Dermis blood vessel endothelial cell (primary cell): ENCODE measurements at regions not wholly inside any gene's neighbourhood (a gene's known extent, or its start where the extent isn't known, plus 50 kb on each side); places are given as distances from the start of the nearest gene placed in this dataset.
A peak's percentile ranks its signal among the peaks of the same experiment; 100 is the strongest.

ENCODE experiments used
- DNase-seq: peaks from one replicate; pipeline ENCODE4 v3.0.0; 2010

- DNase-seq, result peak; percentile 71
Observed at GRCh38 chrX:69222103-69223090, 57.1 kb upstream of the PJA1 start.

GRCh38 chrX:69221239-69222102 lies 56.2 kb upstream of the PJA1 start:
- no peak for DNase-seq

GRCh38 chrX:69218407-69218997 lies 53.2 kb upstream of the PJA1 start:
- DNase-seq, result no peak

GRCh38 chrX:69216911-69217310 lies 51.7 kb upstream of the PJA1 start:
- no peak for DNase-seq

- no peak for DNase-seq
Observed at GRCh38 chrX:69216446-69216845, 51.2 kb upstream of the PJA1 start.

GRCh38 chrX:69215161-69215875 lies 50.1 kb upstream of the PJA1 start:
- DNase-seq, result no peak
